H9 (cell line): ENCODE measurements at regions not wholly inside any gene's neighbourhood (a gene's known extent, or its start where the extent isn't known, plus 50 kb on each side); places are given as distances from the start of the nearest gene placed in this dataset.

ENCODE experiments used
- DNase-seq: peaks from one replicate; pipeline ENCODE4 v3.0.0-alpha.2; 2017
- H2AFZ ChIP-seq: one replicate; pipeline ENCODE4 v1.6.1; 2013; ENCODE audit warnings: mild to moderate bottlenecking, low read length, control low read depth, moderate library complexity
- H2AK5ac ChIP-seq: 2 replicates; pipeline ENCODE4 v1.6.1; 2013; ENCODE audit warnings: low read length, control low read depth, mixed read lengths; ENCODE audit not compliant: insufficient read length
- H2BK120ac ChIP-seq: one replicate; pipeline ENCODE4 v1.6.1; 2013; ENCODE audit warnings: low read depth, mild to moderate bottlenecking, low read length, control low read depth, inconsistent platforms; ENCODE audit not compliant: poor library complexity, severe bottlenecking
- H2BK12ac ChIP-seq: 2 replicates; pipeline ENCODE4 v1.6.1; 2013; ENCODE audit warnings: low read length, control low read depth, mixed read lengths, low read depth; ENCODE audit not compliant: insufficient read length
- H2BK15ac ChIP-seq: 2 replicates; pipeline ENCODE4 v1.6.1; 2013; ENCODE audit warnings: low read depth, low read length, control low read depth
- H2BK20ac ChIP-seq: one replicate; pipeline ENCODE4 v1.6.1; 2013; ENCODE audit warnings: low read depth, mild to moderate bottlenecking, low read length, control low read depth, inconsistent platforms; ENCODE audit not compliant: poor library complexity, severe bottlenecking
- H2BK5ac ChIP-seq: 2 replicates; pipeline ENCODE4 v1.6.1; 2013; ENCODE audit warnings: low read length, control low read depth, mixed read lengths; ENCODE audit not compliant: insufficient read length
- H3K14ac ChIP-seq: 2 replicates; pipeline ENCODE4 v1.6.1; 2013; ENCODE audit warnings: low read length, control low read depth; ENCODE audit not compliant: insufficient read depth
- H3K18ac ChIP-seq: 2 replicates; pipeline ENCODE4 v1.6.1; 2013; ENCODE audit warnings: low read depth, mild to moderate bottlenecking, mixed read lengths, low read length, control low read depth; ENCODE audit not compliant: insufficient read length
- H3K23ac ChIP-seq: 2 replicates; pipeline ENCODE4 v1.6.1; 2013; ENCODE audit warnings: low read length, control low read depth, mixed read lengths, low read depth; ENCODE audit not compliant: insufficient read length
- H3K23me2 ChIP-seq: 2 replicates; pipeline ENCODE4 v1.6.1; 2013; ENCODE audit warnings: low read depth, mild to moderate bottlenecking, mixed read lengths, low read length, control low read depth; ENCODE audit not compliant: insufficient read length, poor library complexity, severe bottlenecking
- H3K27ac ChIP-seq: 2 replicates; pipeline ENCODE4 v1.5.1; 2013; ENCODE audit warnings: low read length, control low read depth, mixed read lengths, low read depth; ENCODE audit not compliant: insufficient read length
- H3K27me3 ChIP-seq: 2 replicates; pipeline ENCODE4 v1.6.1; 2013; ENCODE audit warnings: low read length, control low read depth, inconsistent platforms; ENCODE audit not compliant: insufficient read depth
- H3K4ac ChIP-seq: 2 replicates; pipeline ENCODE4 v1.6.1; 2013; ENCODE audit warnings: low read depth, mild to moderate bottlenecking, control low read depth, inconsistent platforms, low read length, moderate library complexity
- H3K4me1 ChIP-seq: 2 replicates; pipeline ENCODE4 v1.6.1; 2013; ENCODE audit warnings: low read length, control low read depth, inconsistent platforms; ENCODE audit not compliant: insufficient read depth
- H3K4me2 ChIP-seq: 2 replicates; pipeline ENCODE4 v1.6.1; 2013; ENCODE audit warnings: low read length, control low read depth, mixed read lengths; ENCODE audit not compliant: insufficient read length, insufficient read depth
- H3K56ac ChIP-seq: 2 replicates; pipeline ENCODE4 v1.6.1; 2013; ENCODE audit warnings: low read depth, mild to moderate bottlenecking, mixed read lengths, low read length, control low read depth; ENCODE audit not compliant: insufficient read length
- H3K79me1 ChIP-seq: 2 replicates; pipeline ENCODE4 v1.6.1; 2013; ENCODE audit warnings: low read depth, mild to moderate bottlenecking, moderate library complexity, low read length, control low read depth, inconsistent platforms; ENCODE audit not compliant: insufficient read depth, poor library complexity, severe bottlenecking
- H3K79me2 ChIP-seq: 2 replicates; pipeline ENCODE4 v1.6.1; 2013; ENCODE audit warnings: low read length, control low read depth, inconsistent platforms; ENCODE audit not compliant: insufficient read depth
- H3K9ac ChIP-seq: 2 replicates; pipeline ENCODE4 v1.6.1; 2013; ENCODE audit warnings: low read length, control low read depth, mixed read lengths; ENCODE audit not compliant: insufficient read length; ENCODE audit errors: extremely low read depth
- H3K9me3 ChIP-seq: one replicate; pipeline ENCODE4 v1.6.1; 2013; ENCODE audit warnings: low read depth, low read length, inconsistent platforms; ENCODE audit not compliant: control insufficient read depth
- H3T11ph ChIP-seq: one replicate; pipeline ENCODE4 v1.6.1; 2013; ENCODE audit warnings: mild to moderate bottlenecking, low read length, control low read depth, inconsistent platforms
- H4K20me1 ChIP-seq: one replicate; pipeline ENCODE4 v1.6.1; 2013; ENCODE audit not compliant: control insufficient read depth, insufficient read length, insufficient read depth
- H4K5ac ChIP-seq: 2 replicates; pipeline ENCODE4 v1.6.1; 2013; ENCODE audit warnings: low read depth, mild to moderate bottlenecking, mixed read lengths, low read length, control low read depth; ENCODE audit not compliant: insufficient read length
- H4K8ac ChIP-seq: replicated peaks from 2 replicates; pipeline ENCODE4 v1.6.1; 2013; ENCODE audit warnings: low read length, control low read depth, mixed read lengths, low read depth; ENCODE audit not compliant: insufficient read length
- H4K91ac ChIP-seq: 2 replicates; pipeline ENCODE4 v1.6.1; 2013; ENCODE audit warnings: low read depth, mild to moderate bottlenecking, moderate library complexity, mixed read lengths, low read length, control low read depth; ENCODE audit not compliant: insufficient read length
- H3K27ac Mint-ChIP-seq, 3 experiments: 2 replicates in 2 of 3; 3 replicates in 1 of 3; pipeline ENCODE4 v1.8.0; 2020 to 2021; ENCODE audit warnings: mixed read lengths in 3 of 3, mild to moderate bottlenecking in 1 of 3, moderate library complexity in 1 of 3
- H3K27me3 Mint-ChIP-seq: 2 replicates; pipeline ENCODE4 v1.8.0; 2021; ENCODE audit warnings: low read depth, mild to moderate bottlenecking, moderate library complexity, mixed read lengths
- H3K36me3 Mint-ChIP-seq, 3 experiments: 2 replicates in 2 of 3; 3 replicates in 1 of 3; pipeline ENCODE4 v1.8.0; 2020 to 2021; ENCODE audit warnings: low read depth in 3 of 3, mixed read lengths in 3 of 3; ENCODE audit not compliant: insufficient read depth in 1 of 3
- H3K4me1 Mint-ChIP-seq, 2 experiments: 2 replicates each; pipeline ENCODE4 v1.8.0; 2020; ENCODE audit warnings: mixed read lengths in 2 of 2
- H3K4me3 Mint-ChIP-seq, 2 experiments: 2 replicates in 1 of 2; 3 replicates in 1 of 2; pipeline ENCODE4 v1.8.0; 2020 to 2021; ENCODE audit warnings: mild to moderate bottlenecking in 2 of 2, mixed read lengths in 2 of 2, moderate library complexity in 1 of 2
- H3K9me3 Mint-ChIP-seq, 2 experiments: 2 replicates in 1 of 2; 3 replicates in 1 of 2; pipeline ENCODE4 v1.8.0; 2020; ENCODE audit warnings: mild to moderate bottlenecking in 2 of 2, mixed read lengths in 2 of 2, moderate library complexity in 1 of 2
- CTCF ChIP-seq: fragments of 200-600 bp; sonication (generic); conservative IDR thresholded peaks from 3 replicates; pipeline ENCODE4 v1.8.0; 2021; ENCODE audit warnings: antibody characterized with exemption, mild to moderate bottlenecking
- WGBS: extraction: QIAGEN DNeasy Blood & Tissue Kit; methylation state at CpG from one replicate; pipeline ENCODE4 v1.1.7; 2013; ENCODE audit warnings: missing lambda C conversion rate, low lambda C conversion rate, mixed read lengths; ENCODE audit not compliant: insufficient read length; ENCODE audit errors: extremely low coverage; 5-methylcytosine and 5-hydroxymethylcytosine counted together

DNA sequence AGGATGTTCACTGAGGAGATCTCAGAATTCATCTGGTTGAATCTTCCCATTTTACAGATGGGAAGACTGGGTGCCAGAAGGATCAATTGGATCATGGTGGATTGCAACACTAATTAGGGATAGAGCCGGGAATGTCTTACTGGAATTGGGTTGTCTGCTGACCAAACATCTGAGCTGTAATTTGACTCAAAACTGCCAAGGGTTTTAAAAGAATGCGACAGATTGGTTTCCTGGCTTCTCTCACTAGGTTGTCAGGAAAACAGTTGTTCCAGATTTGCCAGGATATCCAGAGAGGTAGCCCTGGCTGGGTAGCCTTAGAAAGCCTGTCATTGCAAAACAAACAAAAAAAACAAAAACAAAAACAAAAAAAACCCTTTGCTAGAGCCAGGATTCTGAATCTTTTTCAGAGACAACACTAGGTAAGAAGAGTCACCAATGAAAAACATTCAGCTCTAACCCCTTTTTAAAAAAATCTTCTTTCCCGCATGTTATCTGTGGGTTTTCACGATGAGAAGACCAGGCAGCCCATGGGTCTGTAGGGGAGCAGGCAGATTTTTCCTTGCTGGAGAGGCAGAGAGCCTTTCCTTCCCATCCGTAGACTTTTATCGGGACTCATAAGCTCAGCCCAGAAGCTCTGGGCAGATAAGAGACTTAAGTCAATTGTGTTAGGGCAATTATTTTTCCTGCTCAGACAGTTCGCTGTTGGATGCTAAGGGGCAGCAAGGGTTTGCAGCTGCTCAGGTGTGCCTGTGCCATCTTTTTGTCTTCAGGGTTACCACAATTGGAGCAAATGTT is 418.9 kb downstream of the PRDM2 start:
- no peak overlapping the region for H2BK12ac ChIP-seq
- H4K20me1 ChIP-seq = no peaks in the 10 kb centered on the region
- no peak overlapping the region for H3K9ac ChIP-seq
- no peak for DNase-seq
- H2BK15ac ChIP-seq = no peak overlapping the region
- H3K36me3 Mint-ChIP-seq = peaks cover 21 to 38% (median 28%) of the 10 kb centered on the region in 3 experiments
- H4K5ac ChIP-seq = no peak overlapping the region
- no CpG with 5 or more reads among the region's 7 CpGs for WGBS
- no peak overlapping the region for H2AK5ac ChIP-seq
- no peak overlapping the region for H3K18ac ChIP-seq
- no peak overlapping the region for H3T11ph ChIP-seq
- H4K91ac ChIP-seq = no peak overlapping the region
- peaks cover 2 to 6% of the 10 kb centered on the region in 2 experiments for H3K4me1 Mint-ChIP-seq
- no peak overlapping the region for H3K4ac ChIP-seq
- H3K14ac ChIP-seq = no peak overlapping the region
- no peaks in the 10 kb centered on the region for H3K23me2 ChIP-seq
- peaks cover 2% of the 10 kb centered on the region; the same call in 1 of the 2 replicates for H3K27me3 Mint-ChIP-seq
- no peak overlapping the region for H3K4me2 ChIP-seq
- no peak overlapping the region for H3K56ac ChIP-seq
- H3K23ac ChIP-seq = no peak overlapping the region
- H3K79me2 ChIP-seq = no peaks in the 10 kb centered on the region
- H3K79me1 ChIP-seq = no peaks in the 10 kb centered on the region
- no peak overlapping the region for H3K27ac ChIP-seq
- H2BK20ac ChIP-seq = no peak overlapping the region
- peaks cover 18 to 34% of the 10 kb centered on the region in 2 experiments for H3K9me3 Mint-ChIP-seq
- H2AFZ ChIP-seq = no peak overlapping the region
- no peaks in the 10 kb centered on the region for H3K9me3 ChIP-seq
- H2BK5ac ChIP-seq = no peak overlapping the region
- no peak for TF ChIP-seq CTCF
- H3K4me3 Mint-ChIP-seq = no peak overlapping the region
- no peak overlapping the region for H4K8ac ChIP-seq
- no peaks in the 10 kb centered on the region for H3K4me1 ChIP-seq
- no peak overlapping the region for H3K27ac Mint-ChIP-seq
- H2BK120ac ChIP-seq = no peak overlapping the region
- no peaks in the 10 kb centered on the region for H3K27me3 ChIP-seq
